ENCODE measurements at regions not wholly inside any gene's neighbourhood (a gene's known extent, or its start where the extent isn't known, plus 50 kb on each side); places are given as distances from the start of the nearest gene placed in this dataset.

- no peak for DNase-seq (ENCODE audit: low read depth, low spot score)
Measured at GRCh38 chr20:22303523-22303922, 280.8 kb downstream of the FOXA2 start.

GRCh38 chr20:22302039-22302438, 282.3 kb downstream of the FOXA2 start:
- H3K4me3 ChIP-seq (ENCODE audit: low read length), result no peak overlapping the region

More at GRCh38 chr20:22303523-22303922, 280.8 kb downstream of the FOXA2 start:
- H3K4me3 ChIP-seq (ENCODE audit: low read length), result no peak overlapping the region

GRCh38 chr20:22293886-22294285, 290.5 kb downstream of the FOXA2 start:
- H3K4me3 ChIP-seq (ENCODE audit: low read length), result no peak overlapping the region
- DNase-seq (ENCODE audit: low read depth, low spot score), result no peak

More at GRCh38 chr20:22302039-22302438, 282.3 kb downstream of the FOXA2 start:
- no peak for DNase-seq (ENCODE audit: low read depth, low spot score)

GRCh38 chr20:22289442-22289841, 294.9 kb downstream of the FOXA2 start:
- no peak overlapping the region for H3K4me3 ChIP-seq (ENCODE audit: low read length)
- DNase-seq (ENCODE audit: low read depth, low spot score), result no peak

DNA sequence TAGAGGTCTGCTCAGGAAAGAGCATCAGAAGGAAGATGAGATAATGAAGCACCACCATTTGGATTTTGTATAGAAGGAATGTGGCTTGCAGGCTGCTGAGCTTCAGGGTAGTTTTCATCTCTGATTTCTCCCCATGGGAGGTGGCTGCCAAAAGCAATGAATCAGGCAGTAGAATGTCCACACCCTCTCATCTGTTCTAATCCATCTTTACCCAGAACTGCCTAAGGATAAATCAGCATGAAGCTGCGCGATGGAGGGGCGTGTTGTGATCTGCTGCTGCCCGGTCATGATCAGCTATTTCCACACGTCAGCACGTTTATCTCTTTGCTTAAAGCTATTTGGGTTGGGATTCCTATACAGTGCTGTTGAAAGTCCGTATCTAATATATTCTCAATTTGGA, 295.4 kb downstream of the FOXA2 start:
- DNase-seq (ENCODE audit: low read depth, low spot score), result no peak
- no peak overlapping the region for H3K4me3 ChIP-seq (ENCODE audit: low read length)

- DNase-seq (ENCODE audit: low read depth, low spot score), result no peak
- no peak overlapping the region for H3K4me3 ChIP-seq (ENCODE audit: low read length)
Measured at GRCh38 chr20:22288156-22288555, 296.2 kb downstream of the FOXA2 start.

DNA sequence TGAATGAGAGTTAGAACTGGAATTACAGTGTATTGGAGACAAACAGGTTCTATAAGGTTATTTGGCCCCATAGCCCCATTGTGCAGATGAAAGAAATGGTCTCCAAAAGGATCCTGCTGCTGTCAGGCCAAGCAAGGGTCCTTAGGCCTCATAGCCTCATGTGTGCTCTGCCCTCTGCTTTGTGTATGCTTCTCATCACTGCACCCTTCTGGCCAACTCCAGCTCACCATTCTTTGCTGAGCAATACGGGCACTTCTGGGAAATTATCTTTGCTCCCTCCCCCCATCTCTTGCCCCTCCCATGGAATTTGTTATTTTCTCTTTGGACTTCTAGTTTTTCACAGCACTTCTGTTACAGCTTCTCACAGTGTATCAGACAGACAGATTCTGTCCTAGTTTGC, 298.8 kb downstream of the FOXA2 start:
- no peak for DNase-seq (ENCODE audit: low read depth, low spot score)
- no peak overlapping the region for H3K4me3 ChIP-seq (ENCODE audit: low read length)

GRCh38 chr20:22282696-22283095, 301.7 kb downstream of the FOXA2 start:
- no peak overlapping the region for H3K4me3 ChIP-seq (ENCODE audit: low read length)
- DNase-seq (ENCODE audit: low read depth, low spot score), result no peak

- H3K4me3 ChIP-seq (ENCODE audit: low read length), result no peak overlapping the region
- DNase-seq (ENCODE audit: low read depth, low spot score), result no peak
Measured at GRCh38 chr20:22274330-22274729, 310.0 kb downstream of the FOXA2 start.

DNA sequence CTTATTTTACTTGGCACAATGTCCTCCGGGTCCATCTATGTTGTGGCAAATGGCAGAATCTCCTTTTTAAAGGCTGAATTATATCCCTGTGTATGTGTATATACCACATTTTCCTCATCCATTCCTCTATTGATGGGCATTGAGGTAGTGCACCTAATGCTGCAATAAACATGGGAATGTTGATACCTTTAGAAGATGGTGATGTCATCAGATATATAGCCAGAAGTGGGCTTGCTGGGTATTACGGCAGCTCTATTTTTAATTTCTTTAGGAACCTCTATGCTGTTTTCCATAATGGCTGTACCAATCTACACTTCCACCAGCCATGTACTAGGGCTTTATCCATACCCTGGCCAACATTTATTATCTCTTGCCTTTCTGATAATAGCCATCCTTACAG, 315.7 kb downstream of the FOXA2 start:
- no peak overlapping the region for H3K4me3 ChIP-seq (ENCODE audit: low read length)
- DNase-seq (ENCODE audit: low read depth, low spot score), result no peak

- no peak for DNase-seq (ENCODE audit: low read depth, low spot score)
Measured at GRCh38 chr20:22264917-22265316, 319.5 kb downstream of the FOXA2 start.

DNA sequence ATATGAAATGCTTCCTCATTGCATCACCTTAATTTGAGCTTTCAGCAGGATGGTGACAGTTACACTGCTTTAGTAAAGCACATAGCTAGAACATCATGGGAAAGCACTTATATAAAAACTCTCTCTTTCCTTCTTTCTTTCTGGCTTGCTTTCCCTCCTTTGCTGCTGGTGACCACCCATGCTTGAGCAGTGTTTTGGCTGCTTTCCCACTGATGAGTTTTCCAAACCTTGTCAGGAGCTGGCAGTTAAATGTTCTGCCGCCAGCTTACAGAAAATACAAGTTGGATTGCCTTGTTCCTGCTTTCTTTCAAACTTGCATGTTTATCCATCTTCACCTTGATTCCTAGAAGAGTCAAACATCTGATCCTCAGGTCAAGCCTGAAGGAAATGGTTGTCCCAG, 323.9 kb downstream of the FOXA2 start:
- no peak for DNase-seq (ENCODE audit: low read depth, low spot score)
- H3K4me3 ChIP-seq (ENCODE audit: low read length), result no peak overlapping the region

More at GRCh38 chr20:22264917-22265316, 319.5 kb downstream of the FOXA2 start:
- no peak overlapping the region for H3K4me3 ChIP-seq (ENCODE audit: low read length)

DNA sequence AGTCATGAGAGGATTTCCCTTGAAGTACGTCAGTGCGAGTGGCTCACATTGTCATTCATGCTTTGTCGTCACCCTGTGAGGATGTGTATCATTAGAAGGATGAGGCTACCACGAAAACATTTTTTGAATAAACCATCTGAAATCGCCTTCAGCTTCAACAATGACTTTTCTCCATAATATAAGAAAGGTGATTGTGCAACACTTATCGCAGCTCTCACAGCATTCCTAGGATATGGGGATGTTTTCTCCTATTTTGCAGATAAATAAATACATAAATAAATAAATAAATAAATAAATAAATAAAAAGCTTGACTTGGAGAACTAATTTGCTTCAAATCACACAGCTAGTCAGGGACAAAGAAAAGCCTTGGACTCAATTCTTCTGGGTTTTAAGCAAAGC, 326.5 kb downstream of the FOXA2 start:
- H3K4me3 ChIP-seq (ENCODE audit: low read length), result no peak overlapping the region
- no peak for DNase-seq (ENCODE audit: low read depth, low spot score)

DNA sequence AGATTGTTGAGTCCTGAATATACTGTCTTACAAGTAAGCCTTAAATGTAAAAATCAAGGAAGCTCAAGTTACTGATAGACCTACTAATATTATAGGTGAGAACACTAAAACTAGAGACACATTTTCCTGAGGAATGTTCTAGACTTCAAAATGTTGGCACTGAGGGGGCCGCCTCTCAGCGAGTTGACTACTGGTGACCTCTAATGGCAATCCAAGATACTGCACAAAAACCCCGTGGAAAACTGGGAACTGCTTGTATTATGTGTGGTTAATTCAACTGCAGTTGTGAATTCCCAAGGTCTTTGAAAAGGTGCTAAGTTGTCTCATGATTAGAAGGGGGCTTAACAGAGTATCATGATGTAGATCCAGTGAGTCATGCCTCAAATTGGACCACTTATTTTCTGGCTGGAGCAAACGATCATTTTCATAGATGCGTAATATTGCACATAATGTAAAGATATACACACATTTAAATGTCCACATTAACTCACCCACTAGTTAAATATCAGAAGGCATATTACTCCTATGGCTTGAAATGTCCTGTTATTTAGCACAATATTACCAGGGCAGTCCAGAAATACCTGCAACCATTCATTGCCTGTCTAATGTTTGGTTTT, 336.2 kb downstream of the FOXA2 start:
- no peak for DNase-seq (ENCODE audit: low read depth, low spot score)
- no peak overlapping the region for H3K4me3 ChIP-seq (ENCODE audit: low read length)

GRCh38 chr20:22245139-22245538, 339.2 kb downstream of the FOXA2 start:
- DNase-seq (ENCODE audit: low read depth, low spot score), result no peak
- H3K4me3 ChIP-seq (ENCODE audit: low read length), result no peak overlapping the region

DNA sequence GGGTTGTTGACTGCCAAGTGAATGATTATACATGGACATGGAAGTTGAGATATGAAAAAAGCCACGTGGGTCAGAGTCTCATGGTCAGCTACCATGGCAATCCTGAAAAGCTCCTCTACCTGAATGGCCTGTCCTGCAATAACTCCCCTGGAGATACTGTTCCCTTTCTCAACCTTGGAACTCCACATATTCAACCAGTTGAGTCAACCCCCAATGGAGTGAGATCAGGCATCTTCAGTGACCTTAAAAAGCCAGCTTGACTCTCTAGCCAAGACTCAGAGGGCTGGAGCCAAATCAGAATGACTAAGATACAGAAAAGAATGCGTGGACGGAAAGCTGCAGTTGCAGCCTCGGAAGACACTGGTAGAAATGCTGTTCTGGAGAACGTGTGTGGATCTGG, 341.3 kb downstream of the FOXA2 start:
- H3K4me3 ChIP-seq (ENCODE audit: low read length), result no peak overlapping the region
- DNase-seq (ENCODE audit: low read depth, low spot score), result no peak

- no peak overlapping the region for H3K4me3 ChIP-seq (ENCODE audit: low read length)
- no peak for DNase-seq (ENCODE audit: low read depth, low spot score)
Measured at GRCh38 chr20:22241609-22242008, 342.8 kb downstream of the FOXA2 start.

GRCh38 chr20:22232923-22233322, 351.4 kb downstream of the FOXA2 start:
- no peak for DNase-seq (ENCODE audit: low read depth, low spot score)
- H3K4me3 ChIP-seq (ENCODE audit: low read length), result no peak overlapping the region

DNA sequence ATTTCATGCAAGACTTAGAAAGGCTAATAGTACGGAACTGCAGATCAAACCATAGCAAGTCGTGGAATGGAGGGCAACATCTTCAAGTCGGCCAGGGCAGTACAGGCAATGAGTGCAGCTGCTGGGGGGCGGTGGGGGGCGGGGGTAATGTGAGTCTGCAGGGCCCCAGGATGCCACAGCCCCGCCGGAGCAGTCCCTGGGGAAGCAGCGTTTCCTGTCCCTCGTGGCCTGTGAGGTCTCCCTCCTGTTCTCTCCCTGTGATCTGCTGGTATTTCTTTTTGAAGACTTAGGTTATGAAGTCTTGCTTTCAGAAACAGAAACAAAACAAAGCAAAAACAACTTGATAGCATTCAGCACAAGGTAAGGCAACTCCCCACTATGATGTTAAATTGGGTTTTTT, 351.9 kb downstream of the FOXA2 start:
- peak; percentile 34 for DNase-seq (ENCODE audit: low read depth, low spot score)
- no peak overlapping the region for H3K4me3 ChIP-seq (ENCODE audit: low read length)

DNA sequence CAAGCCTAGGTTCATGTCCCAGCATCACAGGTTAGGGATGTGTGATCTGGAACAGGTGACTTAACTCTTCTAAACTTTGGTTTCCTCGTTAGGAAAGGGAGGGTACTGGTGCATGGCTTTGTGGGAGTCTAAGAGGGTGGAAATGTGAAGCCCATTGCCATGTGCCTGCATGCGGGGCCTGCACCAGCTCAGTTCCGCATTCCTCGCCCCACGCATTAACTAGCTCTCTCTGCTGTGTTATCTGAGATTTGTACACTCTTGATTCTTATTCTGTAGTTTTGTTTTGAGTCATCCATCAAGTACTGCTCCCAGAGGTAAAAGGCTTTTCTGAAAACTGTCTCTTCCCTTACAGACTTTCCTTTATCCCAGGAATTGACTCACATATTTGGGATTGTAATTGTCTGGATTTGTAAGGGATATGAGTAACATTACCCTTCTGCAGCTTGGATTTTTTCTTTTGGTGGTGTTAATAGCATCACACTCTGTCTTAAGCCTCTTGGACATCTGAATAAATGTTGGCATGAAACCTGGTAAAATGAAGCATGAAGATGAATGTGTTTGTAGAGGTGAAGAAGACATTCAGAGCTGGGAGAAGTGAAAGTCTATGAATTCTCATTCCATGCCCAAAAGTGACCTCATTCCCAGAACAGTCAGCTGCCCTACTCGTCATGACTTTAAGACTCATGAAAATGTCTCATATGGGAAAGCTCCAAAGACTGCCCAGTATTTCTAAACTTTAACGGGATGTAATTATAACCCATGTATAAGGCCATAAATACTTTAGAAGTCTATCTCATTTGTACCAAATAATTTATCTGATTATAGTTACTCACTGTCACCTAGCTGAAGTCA, 357.3 kb downstream of the FOXA2 start:
- no peak for DNase-seq (ENCODE audit: low read depth, low spot score)
- H3K4me3 ChIP-seq (ENCODE audit: low read length), result no peak overlapping the region

DNA sequence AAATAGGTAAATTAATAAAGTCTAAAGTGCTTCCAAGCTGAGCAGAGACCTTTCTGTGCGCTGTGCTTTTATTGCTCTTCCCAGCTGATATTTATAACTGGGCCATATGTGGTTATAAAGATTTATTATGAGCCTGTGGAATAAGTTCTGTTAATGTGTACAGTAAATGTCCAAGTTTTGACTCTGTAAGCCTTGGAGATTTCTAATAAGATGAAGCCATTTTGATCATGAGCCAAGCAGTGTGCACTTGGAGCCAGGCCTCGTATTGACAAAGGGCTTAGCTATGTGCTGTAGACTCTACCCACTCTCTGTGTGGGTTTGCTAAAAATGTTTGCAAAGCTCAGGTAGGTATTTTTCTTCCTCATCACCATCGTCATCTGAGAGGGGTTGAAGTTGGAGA, 361.1 kb downstream of the FOXA2 start:
- no peak overlapping the region for H3K4me3 ChIP-seq (ENCODE audit: low read length)
- no peak for DNase-seq (ENCODE audit: low read depth, low spot score)

Measured in Jurkat, Clone E6-1 (cell line).